B cell (primary cell): ENCODE measurements at regions not wholly inside any gene's neighbourhood (a gene's known extent, or its start where the extent isn't known, plus 50 kb on each side); places are given as distances from the start of the nearest gene placed in this dataset.

ENCODE experiments used
- CTCF ChIP-seq: fragments of 200-600 bp; IDR thresholded peaks from one replicate; pipeline ENCODE4 v1.8.0; 2022; ENCODE audit warnings: antibody characterized with exemption, mild to moderate bottlenecking
- EZH2 ChIP-seq: IDR thresholded peaks from 2 replicates; pipeline ENCODE4 v1.6.1; 2012; ENCODE audit warnings: borderline replicate concordance, low read depth, mild to moderate bottlenecking, moderate library complexity, low read length; ENCODE audit not compliant: insufficient read depth, poor library complexity, severe bottlenecking

- TF ChIP-seq CTCF (no peak), EZH2 (no peak)
Observed at GRCh38 chr13:86066611-86067365, 267.6 kb upstream of the SLITRK6 start.
